Mesenchymal stem cell (in vitro differentiated cells and primary cell): ENCODE measurements at regions not wholly inside any gene's neighbourhood (a gene's known extent, or its start where the extent isn't known, plus 50 kb on each side); places are given as distances from the start of the nearest gene placed in this dataset.

Source experiments
- DNase-seq: peaks from one replicate; pipeline ENCODE4 v3.0.0-alpha.2; 2013
- H2AFZ ChIP-seq: one replicate; pipeline ENCODE4 v1.6.1; 2013; ENCODE audit warnings: low read depth, mild to moderate bottlenecking, control low read depth, inconsistent platforms, low read length, moderate library complexity
- H2AK5ac ChIP-seq: 2 replicates; pipeline ENCODE4 v1.6.1; 2013; ENCODE audit warnings: low read length, moderate library complexity, mild to moderate bottlenecking, inconsistent platforms; ENCODE audit not compliant: severe bottlenecking
- H2BK120ac ChIP-seq: one replicate; pipeline ENCODE4 v1.6.1; 2013; ENCODE audit warnings: low read depth, mild to moderate bottlenecking, inconsistent platforms, low read length, moderate library complexity
- H2BK12ac ChIP-seq, 2 experiments: one replicate each; pipeline ENCODE4 v1.6.1; 2013; ENCODE audit warnings: inconsistent platforms in 2 of 2, low read length in 2 of 2, mild to moderate bottlenecking in 2 of 2, moderate library complexity in 2 of 2, control low read depth in 1 of 2
- H2BK15ac ChIP-seq: one replicate; pipeline ENCODE4 v1.6.1; 2013; ENCODE audit warnings: mild to moderate bottlenecking, low read depth, inconsistent platforms; ENCODE audit not compliant: poor library complexity, severe bottlenecking
- H2BK5ac ChIP-seq: 2 replicates; pipeline ENCODE4 v1.6.1; 2013; ENCODE audit warnings: low read depth, mild to moderate bottlenecking, low read length, control low read depth, inconsistent platforms; ENCODE audit not compliant: poor library complexity, severe bottlenecking
- H3K14ac ChIP-seq, 2 experiments: one replicate each; pipeline ENCODE4 v1.6.1; 2013; ENCODE audit warnings: inconsistent platforms in 2 of 2, low read length in 2 of 2, control low read depth in 1 of 2, mild to moderate bottlenecking in 1 of 2, moderate library complexity in 1 of 2
- H3K18ac ChIP-seq, 2 experiments: one replicate each; pipeline ENCODE4 v1.6.1; 2013; ENCODE audit warnings: inconsistent platforms in 2 of 2, low read length in 2 of 2, control low read depth in 1 of 2, low read depth in 1 of 2, mild to moderate bottlenecking in 1 of 2
- H3K23ac ChIP-seq, 2 experiments: one replicate each; pipeline ENCODE4 v1.6.1; 2013; ENCODE audit warnings: inconsistent platforms in 2 of 2, low read length in 2 of 2, mild to moderate bottlenecking in 2 of 2, moderate library complexity in 2 of 2, control low read depth in 1 of 2
- H3K27ac ChIP-seq: 2 replicates; pipeline ENCODE4 v1.5.1; 2013; ENCODE audit warnings: mild to moderate bottlenecking, moderate library complexity, low read length, control low read depth, inconsistent platforms; ENCODE audit not compliant: poor library complexity, severe bottlenecking
- H3K27me3 ChIP-seq, 2 experiments: 2 replicates each; pipeline versions ENCODE4 v1.6.1 to v1.7.0; 2013; ENCODE audit warnings: low read length in 2 of 2, mild to moderate bottlenecking in 2 of 2, moderate library complexity in 2 of 2, control low read depth in 1 of 2, inconsistent platforms in 1 of 2; ENCODE audit not compliant: control insufficient read depth in 1 of 2, insufficient read depth in 1 of 2
- H3K36me3 ChIP-seq, 2 experiments: 2 replicates each; pipeline versions ENCODE4 v1.6.1 to v1.7.0; 2013; ENCODE audit warnings: low read length in 2 of 2, control low read depth in 1 of 2, inconsistent platforms in 1 of 2, low read depth in 1 of 2, mild to moderate bottlenecking in 1 of 2; ENCODE audit not compliant: insufficient read depth in 2 of 2, control insufficient read depth in 1 of 2
- H3K4ac ChIP-seq, 2 experiments: one replicate each; pipeline ENCODE4 v1.6.1; 2013; ENCODE audit warnings: inconsistent platforms in 2 of 2, low read length in 2 of 2, mild to moderate bottlenecking in 2 of 2, moderate library complexity in 2 of 2, control low read depth in 1 of 2, low read depth in 1 of 2
- H3K4me1 ChIP-seq: 2 replicates; pipeline ENCODE4 v1.6.1; 2013; ENCODE audit warnings: low read depth, low read length, control low read depth; ENCODE audit not compliant: control insufficient read depth, insufficient read depth
- H3K4me2 ChIP-seq: 2 replicates; pipeline ENCODE4 v1.6.1; 2013; ENCODE audit warnings: low read length, mild to moderate bottlenecking, inconsistent platforms; ENCODE audit not compliant: poor library complexity, severe bottlenecking
- H3K4me3 ChIP-seq, 2 experiments: 2 replicates each; pipeline versions ENCODE4 v1.5.1 to v1.7.0; 2013; ENCODE audit warnings: low read length in 2 of 2, mild to moderate bottlenecking in 2 of 2, control low read depth in 1 of 2, low read depth in 1 of 2; ENCODE audit not compliant: insufficient read depth in 1 of 2
- H3K79me1 ChIP-seq: replicated peaks from 2 replicates; pipeline ENCODE4 v1.6.1; 2013; ENCODE audit warnings: mild to moderate bottlenecking, control low read depth, low read length, inconsistent platforms; ENCODE audit not compliant: poor library complexity, severe bottlenecking
- H3K9ac ChIP-seq: 2 replicates; pipeline ENCODE4 v1.7.0; 2013; ENCODE audit warnings: mild to moderate bottlenecking, low read length, moderate library complexity
- H3K9me3 ChIP-seq: 2 replicates; pipeline ENCODE4 v1.7.0; 2013; ENCODE audit warnings: mild to moderate bottlenecking, low read length; ENCODE audit not compliant: control insufficient read depth
- H4K8ac ChIP-seq: one replicate; pipeline ENCODE4 v1.6.1; 2013; ENCODE audit warnings: inconsistent platforms, mild to moderate bottlenecking, low read length, moderate library complexity
- H4K91ac ChIP-seq: one replicate; pipeline ENCODE4 v1.6.1; 2013; ENCODE audit warnings: mild to moderate bottlenecking, low read length, inconsistent platforms
- WGBS: methylation state at CpG from one replicate; pipeline ENCODE4 v1.1.7; 2013; ENCODE audit warnings: mixed read lengths; 5-methylcytosine and 5-hydroxymethylcytosine counted together

DNA sequence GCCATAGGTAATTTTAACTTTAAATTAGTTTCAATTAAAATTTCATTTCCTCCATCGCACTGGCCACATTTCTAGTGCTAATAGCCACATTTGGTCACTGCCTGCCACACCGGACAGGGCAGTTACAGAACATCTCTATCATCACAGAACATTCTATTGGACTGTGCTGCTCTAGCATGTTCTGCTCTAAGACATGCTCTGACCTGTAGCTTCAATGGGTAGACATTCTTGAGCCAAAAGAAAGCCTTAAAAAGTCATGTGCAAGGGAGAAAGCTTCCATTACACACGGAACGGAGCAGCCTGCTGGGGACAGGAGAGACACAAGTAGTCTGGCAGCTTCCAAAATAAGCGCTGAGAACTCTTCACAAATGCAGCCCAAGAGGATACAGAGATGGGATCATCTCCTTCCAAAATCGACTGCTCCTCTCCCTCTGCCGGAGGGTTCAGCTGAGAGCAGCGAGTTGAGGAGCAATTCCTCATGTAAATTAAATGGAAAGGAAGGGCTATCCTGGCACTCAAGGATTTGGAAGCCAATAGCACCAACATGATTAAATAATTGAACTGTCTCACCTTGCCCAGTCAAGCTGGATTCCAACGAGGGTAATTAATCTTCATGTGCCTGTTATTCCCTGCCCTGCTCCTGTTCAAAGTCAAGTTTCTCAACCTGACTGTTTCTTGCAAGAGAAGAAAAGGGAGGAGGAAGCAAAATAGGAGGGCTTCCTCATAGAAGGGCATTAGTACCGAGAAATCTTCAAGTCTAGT is 336.4 kb upstream of the NOCT start:
- H2AFZ ChIP-seq: no peak overlapping the region
- DNase-seq: no peak
- H2BK5ac ChIP-seq: no peak overlapping the region
- no peak overlapping the region for H3K23ac ChIP-seq
- no peak overlapping the region for H4K91ac ChIP-seq
- no peaks in the 10 kb centered on the region for H3K36me3 ChIP-seq
- H3K4me2 ChIP-seq: no peak overlapping the region
- H4K8ac ChIP-seq: no peak overlapping the region
- H3K79me1 ChIP-seq: no peaks in the 10 kb centered on the region
- H3K14ac ChIP-seq: no peak overlapping the region
- H3K27ac ChIP-seq: no peak overlapping the region
- H2BK12ac ChIP-seq: no peak overlapping the region
- H3K18ac ChIP-seq: no peak overlapping the region
- H2BK15ac ChIP-seq: no peak overlapping the region
- no peak overlapping the region for H3K9ac ChIP-seq
- peaks cover 6% of the 10 kb centered on the region for H3K4me1 ChIP-seq
- no peak overlapping the region for H3K4me3 ChIP-seq
- no peak overlapping the region for H2BK120ac ChIP-seq
- H3K9me3 ChIP-seq: peaks cover under 1% of the 10 kb centered on the region
- 92% methylated on average over 10 of the region's 10 CpGs for WGBS
- peak overlapping the region; percentile 51 for H2AK5ac ChIP-seq
- H3K27me3 ChIP-seq: peaks cover 0 to 4% of the 10 kb centered on the region in 2 experiments
- no peak overlapping the region for H3K4ac ChIP-seq

DNA sequence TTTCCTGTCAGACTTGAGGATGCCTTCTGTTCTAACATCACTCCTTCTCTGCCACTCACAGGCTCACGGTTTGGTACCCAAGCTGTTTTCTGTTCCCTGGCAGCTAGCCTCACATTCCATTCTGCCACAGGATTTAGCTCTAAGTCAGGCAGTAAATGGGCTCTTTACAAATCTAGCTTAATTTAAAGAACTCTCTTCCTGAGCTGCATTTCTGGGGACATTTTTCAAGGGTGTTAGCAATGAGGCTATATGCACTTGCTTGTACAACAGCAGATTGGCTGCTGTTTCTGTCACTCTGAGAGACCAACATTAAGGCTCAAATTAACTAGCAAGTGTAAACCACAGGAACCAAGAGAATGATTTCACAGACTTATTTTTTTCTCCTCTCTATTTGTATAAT is 337.8 kb upstream of the NOCT start:
- H4K91ac ChIP-seq: no peak overlapping the region
- no peak overlapping the region for H4K8ac ChIP-seq
- H2AFZ ChIP-seq: no peak overlapping the region
- H3K36me3 ChIP-seq: no peaks in the 10 kb centered on the region
- no peak overlapping the region for H2BK15ac ChIP-seq
- H3K79me1 ChIP-seq: no peaks in the 10 kb centered on the region
- no peak overlapping the region for H2BK12ac ChIP-seq
- H3K14ac ChIP-seq: no peak overlapping the region
- WGBS: 74% methylated on average over 1 of the region's 1 CpG
- H2BK5ac ChIP-seq: no peak overlapping the region
- H3K27ac ChIP-seq: peak overlapping the region; percentile 73
- no peak overlapping the region for H3K4ac ChIP-seq
- H2BK120ac ChIP-seq: no peak overlapping the region
- H3K4me1 ChIP-seq: peaks cover 9% of the 10 kb centered on the region
- H3K9ac ChIP-seq: no peak overlapping the region
- H3K18ac ChIP-seq: no peak overlapping the region
- H2AK5ac ChIP-seq: peak overlapping the region; percentile 58
- H3K23ac ChIP-seq: no peak overlapping the region
- H3K4me2 ChIP-seq: no peak overlapping the region
- DNase-seq: no peak
- H3K9me3 ChIP-seq: no peaks in the 10 kb centered on the region
- no peak overlapping the region for H3K4me3 ChIP-seq
- peaks cover 0 to 4% of the 10 kb centered on the region in 2 experiments for H3K27me3 ChIP-seq

DNA sequence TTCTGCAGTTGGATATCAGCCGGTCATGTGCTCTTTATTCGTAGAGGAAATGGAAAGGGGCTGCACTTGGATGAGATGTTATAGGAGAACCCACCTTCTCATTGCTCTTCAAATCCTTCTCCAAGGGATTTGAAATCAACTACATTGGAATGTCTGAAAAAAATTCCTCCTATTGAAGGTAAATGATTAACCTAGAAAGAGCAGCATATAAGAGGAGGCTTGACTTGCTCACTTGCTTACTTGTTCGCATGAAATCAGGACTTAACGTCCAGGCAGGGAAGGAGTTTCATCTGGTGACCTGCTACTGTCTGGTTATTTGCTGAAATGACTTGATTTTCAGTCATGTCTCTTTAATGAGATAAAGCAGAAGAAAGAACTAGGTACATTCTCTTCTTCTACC is 338.4 kb upstream of the NOCT start:
- Histone ChIP-seq H2AK5ac (peak overlapping the region; percentile 62), H3K36me3 (no peaks in the 10 kb centered on the region)
- WGBS: 95% methylated on average over 4 of the region's 4 CpGs

DNA sequence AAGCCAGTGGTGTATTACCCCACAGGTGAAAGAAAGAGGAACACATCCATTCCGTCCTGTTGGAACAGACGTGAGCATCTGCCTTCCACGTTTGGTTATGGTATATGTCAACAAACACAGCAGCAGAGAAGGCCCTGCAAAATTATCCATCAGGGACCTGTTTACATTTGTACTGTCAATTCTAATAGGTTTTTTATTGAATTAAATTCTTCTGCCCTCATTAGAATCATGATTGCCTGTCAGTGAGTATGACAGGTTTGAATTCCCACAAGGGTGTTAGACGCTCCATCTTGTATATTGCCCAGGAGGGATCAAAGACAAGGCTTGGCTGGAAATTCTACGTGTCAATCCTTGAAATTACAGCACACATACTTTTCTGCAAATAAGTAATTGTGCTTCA is 339.9 kb upstream of the NOCT start:
- no peaks in the 10 kb centered on the region for H3K9me3 ChIP-seq
- H3K9ac ChIP-seq: no peak overlapping the region
- no peak overlapping the region for H3K4me3 ChIP-seq
- peak overlapping the region; percentile 66 for H2AK5ac ChIP-seq
- no peak overlapping the region for H3K18ac ChIP-seq
- H3K27ac ChIP-seq: no peak overlapping the region
- no peak overlapping the region for H2BK12ac ChIP-seq
- H3K14ac ChIP-seq: no peak overlapping the region
- H2BK120ac ChIP-seq: no peak overlapping the region
- H2AFZ ChIP-seq: no peak overlapping the region
- WGBS: 94% methylated on average over 5 of the region's 5 CpGs
- H3K36me3 ChIP-seq: no peaks in the 10 kb centered on the region
- peaks cover 0 to 4% of the 10 kb centered on the region in 2 experiments for H3K27me3 ChIP-seq
- H2BK5ac ChIP-seq: no peak overlapping the region
- H4K8ac ChIP-seq: no peak overlapping the region
- peaks cover 11% of the 10 kb centered on the region for H3K4me1 ChIP-seq
- no peak overlapping the region for H4K91ac ChIP-seq
- no peak for DNase-seq
- no peak overlapping the region for H3K4ac ChIP-seq
- no peak overlapping the region for H3K23ac ChIP-seq
- H2BK15ac ChIP-seq: no peak overlapping the region
- H3K4me2 ChIP-seq: no peak overlapping the region
- no peaks in the 10 kb centered on the region for H3K79me1 ChIP-seq

More for the DNA sequence above, 338.4 kb upstream of the NOCT start:
- Histone ChIP-seq H3K23ac (no peak overlapping the region), H3K18ac (no peak overlapping the region), H3K14ac (no peak overlapping the region), H3K79me1 (no peaks in the 10 kb centered on the region), H3K27ac (peak overlapping the region; percentile 73), H3K9me3 (no peaks in the 10 kb centered on the region), H2BK12ac (no peak overlapping the region), H3K4ac (no peak overlapping the region), H2AFZ (no peak overlapping the region), H4K91ac (no peak overlapping the region), H2BK5ac (no peak overlapping the region), H3K9ac (no peak overlapping the region), H2BK120ac (no peak overlapping the region), H4K8ac (no peak overlapping the region), H3K27me3 (peaks cover 0 to 4% of the 10 kb centered on the region in 2 experiments), H3K4me3 (no peak overlapping the region), H2BK15ac (no peak overlapping the region), H3K4me1 (peaks cover 7% of the 10 kb centered on the region), H3K4me2 (peak overlapping the region; percentile 50)
- DNase-seq: no peak
